ENCODE measurements at regions not wholly inside any gene's neighbourhood (a gene's known extent, or its start where the extent isn't known, plus 50 kb on each side); places are given as distances from the start of the nearest gene placed in this dataset.

DNA sequence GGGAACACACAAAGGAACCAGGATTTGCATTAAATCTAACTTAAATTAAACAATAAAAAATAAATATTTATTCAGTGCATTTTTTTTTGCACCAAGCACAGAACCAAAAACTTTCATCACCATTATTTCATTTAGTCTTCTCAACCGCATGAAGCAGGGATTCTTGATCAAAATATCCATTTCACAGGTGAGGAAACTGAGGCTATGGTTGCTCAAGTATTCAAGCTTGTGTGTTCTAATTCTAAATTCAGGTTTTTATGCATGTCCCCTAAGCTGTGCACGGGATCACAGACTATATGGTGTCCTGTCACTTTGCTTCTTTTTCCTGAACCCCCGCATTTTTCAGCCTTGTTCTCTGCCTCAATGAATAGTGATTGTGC lies 64.3 kb upstream of the BCL6 start:
- no peak overlapping the region for H3K4ac ChIP-seq (ENCODE audit: low read depth, low read length)
- H3K4me2 ChIP-seq (ENCODE audit: low read depth, low read length), result no peak overlapping the region
- no peak overlapping the region for H3K56ac ChIP-seq (ENCODE audit: extremely low read depth, insufficient read depth, low read length)
- no peak overlapping the region for H3K14ac ChIP-seq (replicated peaks; ENCODE audit: low read depth, low read length)
- BruUV-seq (replicated peaks), result no TSS peak
- H2AFZ ChIP-seq (replicated peaks; ENCODE audit: low read length, poor library complexity), result no peak overlapping the region
- H3K4me3 ChIP-seq (ENCODE audit: insufficient read depth, low read depth, low read length), result no peak overlapping the region
- CTCF ChIA-PET, result interaction anchor here (0.9 kb wide), 1 partner anchor 9 kb away, joined by 4 read pairs; no protein-coding TSS in a partner anchor
- no peak overlapping the region for H2BK120ac ChIP-seq (ENCODE audit: low read depth, low read length)
- 92% methylated on average over 2 of the region's 3 CpGs; no CpG with 5 or more reads in 1 of the 2 experiments for WGBS, 2 experiments (ENCODE audit: extremely low coverage in 2 of 2, insufficient read length in 1 of 2)
- H3K23ac ChIP-seq (ENCODE audit: low read depth, low read length), result no peak overlapping the region
- peaks cover 5% of the 10 kb centered on the region; the same call in 1 of the 2 replicates for H3K4me1 ChIP-seq (ENCODE audit: control insufficient read depth, insufficient read depth, low read length)
- intact Hi-C loops (cut with micrococcal nuclease), result no loop called here
- in situ Hi-C loops (cut with MboI; ENCODE audit: low sequenced_read_pairs), result no loop called here
- dilution Hi-C loops (cut with HindIII; ENCODE audit: low sequenced_read_pairs, unreplicated experiment), result no loop called here
- no peak overlapping the region for H3K18ac ChIP-seq (ENCODE audit: low read depth, low read length)
- no peak overlapping the region for H2BK20ac ChIP-seq (ENCODE audit: low read depth, low read length)
- H2BK15ac ChIP-seq (ENCODE audit: low read depth, low read length), result no peak overlapping the region
- no peak overlapping the region for H2BK5ac ChIP-seq (ENCODE audit: low read depth, low read length, poor library complexity, severe bottlenecking)
- H3K79me1 ChIP-seq (ENCODE audit: low read depth in 1 of 2, low read length in 2 of 2), result no peaks in the 10 kb centered on the region
- H3K27ac ChIP-seq (ENCODE audit: insufficient read depth, low read length), result no peak overlapping the region
- no peak overlapping the region for H4K5ac ChIP-seq (ENCODE audit: low read depth, low read length)
- DNase-seq (no peak), ATAC-seq (ENCODE audit: low read depth) (no peak)
- no peak overlapping the region for H3K9ac ChIP-seq (ENCODE audit: low read depth, low read length)
- H3K9me3 ChIP-seq (ENCODE audit: control insufficient read depth, insufficient read depth, low read length), result peaks cover 4% of the 10 kb centered on the region; the same call in 1 of the 2 replicates
- POLR2A ChIA-PET (ENCODE audit: unreplicated experiment), result no interaction called here
- H3K36me3 ChIP-seq (ENCODE audit: control insufficient read depth, insufficient read depth, low read length), result no peaks in the 10 kb centered on the region
- no peaks in the 10 kb centered on the region for H3K9me1 ChIP-seq (ENCODE audit: insufficient read depth, low read length)
- no peak overlapping the region for H2AK9ac ChIP-seq (replicated peaks; ENCODE audit: low read depth, low read length, poor library complexity)
- no peak overlapping the region for H4K8ac ChIP-seq (ENCODE audit: low read depth in 2 of 2, low read length in 2 of 2)
- TF ChIP-seq RAD21 (IDR thresholded peaks at IDR 0.05; ENCODE audit: low read length) (no peak), CHD1 (IDR thresholded peaks at IDR 0.05; ENCODE audit: low read depth, low read length) (no peak), MAFK (IDR thresholded peaks at IDR 0.05; ENCODE audit: low read depth, low read length) (no peak), RFX5 (IDR thresholded peaks at IDR 0.05; ENCODE audit: low read depth, low read length) (no peak), CEBPB (IDR thresholded peaks at IDR 0.05; ENCODE audit: low read depth, low read length) (no peak), MAZ (IDR thresholded peaks at IDR 0.05; ENCODE audit: borderline replicate concordance, low read depth, low read length) (no peak), BHLHE40 (IDR thresholded peaks at IDR 0.05; ENCODE audit: low read depth, low read length) (no peak), RCOR1 (IDR thresholded peaks at IDR 0.05; ENCODE audit: insufficient replicate concordance, low read length) (no peak), MXI1 (IDR thresholded peaks at IDR 0.05; ENCODE audit: borderline replicate concordance, low read depth, low read length) (no peak), POLR2A (IDR thresholded peaks at IDR 0.05; ENCODE audit: low read depth, low read length) (no peak), SMC3 (IDR thresholded peaks at IDR 0.05; ENCODE audit: low read depth, low read length) (no peak)
- TF ChIP-seq, protein P1, sequence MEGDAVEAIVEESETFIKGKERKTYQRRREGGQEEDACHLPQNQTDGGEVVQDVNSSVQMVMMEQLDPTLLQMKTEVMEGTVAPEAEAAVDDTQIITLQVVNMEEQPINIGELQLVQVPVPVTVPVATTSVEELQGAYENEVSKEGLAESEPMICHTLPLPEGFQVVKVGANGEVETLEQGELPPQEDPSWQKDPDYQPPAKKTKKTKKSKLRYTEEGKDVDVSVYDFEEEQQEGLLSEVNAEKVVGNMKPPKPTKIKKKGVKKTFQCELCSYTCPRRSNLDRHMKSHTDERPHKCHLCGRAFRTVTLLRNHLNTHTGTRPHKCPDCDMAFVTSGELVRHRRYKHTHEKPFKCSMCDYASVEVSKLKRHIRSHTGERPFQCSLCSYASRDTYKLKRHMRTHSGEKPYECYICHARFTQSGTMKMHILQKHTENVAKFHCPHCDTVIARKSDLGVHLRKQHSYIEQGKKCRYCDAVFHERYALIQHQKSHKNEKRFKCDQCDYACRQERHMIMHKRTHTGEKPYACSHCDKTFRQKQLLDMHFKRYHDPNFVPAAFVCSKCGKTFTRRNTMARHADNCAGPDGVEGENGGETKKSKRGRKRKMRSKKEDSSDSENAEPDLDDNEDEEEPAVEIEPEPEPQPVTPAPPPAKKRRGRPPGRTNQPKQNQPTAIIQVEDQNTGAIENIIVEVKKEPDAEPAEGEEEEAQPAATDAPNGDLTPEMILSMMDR (conservative IDR thresholded peaks at IDR 0.05; ENCODE audit: low read depth, low read length), result no peak
- TF ChIP-seq, protein P2, sequence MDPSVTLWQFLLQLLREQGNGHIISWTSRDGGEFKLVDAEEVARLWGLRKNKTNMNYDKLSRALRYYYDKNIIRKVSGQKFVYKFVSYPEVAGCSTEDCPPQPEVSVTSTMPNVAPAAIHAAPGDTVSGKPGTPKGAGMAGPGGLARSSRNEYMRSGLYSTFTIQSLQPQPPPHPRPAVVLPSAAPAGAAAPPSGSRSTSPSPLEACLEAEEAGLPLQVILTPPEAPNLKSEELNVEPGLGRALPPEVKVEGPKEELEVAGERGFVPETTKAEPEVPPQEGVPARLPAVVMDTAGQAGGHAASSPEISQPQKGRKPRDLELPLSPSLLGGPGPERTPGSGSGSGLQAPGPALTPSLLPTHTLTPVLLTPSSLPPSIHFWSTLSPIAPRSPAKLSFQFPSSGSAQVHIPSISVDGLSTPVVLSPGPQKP (IDR thresholded peaks at IDR 0.05; ENCODE audit: borderline replicate concordance, low read depth, low read length), result no peak
- H4K91ac ChIP-seq (ENCODE audit: insufficient read depth, low read depth, low read length), result no peak overlapping the region
- H2AK5ac ChIP-seq (ENCODE audit: low read depth, low read length), result no peak overlapping the region
- peaks cover 8% of the 10 kb centered on the region for H3K27me3 ChIP-seq (ENCODE audit: control insufficient read depth, insufficient read depth, low read length)
- H4K20me1 ChIP-seq (ENCODE audit: insufficient read depth, low read length), result no peaks in the 10 kb centered on the region

Data from IMR-90 (cell line).